GM21515 (cell line): ENCODE measurements at regions not wholly inside any gene's neighbourhood (a gene's known extent, or its start where the extent isn't known, plus 50 kb on each side); places are given as distances from the start of the nearest gene placed in this dataset.

Experiments used
- ATAC-seq: cut with Tn5 transposase; IDR thresholded peaks from one replicate; pipeline ENCODE4 v1.9.1; 2021; ENCODE audit not compliant: unreplicated experiment

DNA sequence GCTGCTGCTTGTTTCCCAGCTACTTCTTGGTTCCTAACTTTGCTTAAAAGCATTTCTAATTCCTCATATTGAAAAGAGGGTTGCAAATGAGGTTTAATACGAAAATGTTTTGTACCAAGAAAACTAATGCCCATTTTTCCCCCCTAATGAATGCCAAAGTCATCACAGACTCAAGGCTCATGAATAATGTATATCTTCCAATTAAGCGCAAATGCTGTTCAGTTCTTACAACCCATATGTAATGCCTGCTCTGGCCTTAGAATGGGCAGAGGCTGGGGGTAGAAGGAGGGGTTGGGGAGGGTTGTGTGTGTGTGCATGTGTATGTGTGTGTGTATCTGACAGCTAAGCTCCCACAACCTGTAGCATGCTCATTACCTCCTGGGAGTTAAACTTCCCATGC is 901.7 kb downstream of the KCNMA1 start:
- ATAC-seq, result no peak

DNA sequence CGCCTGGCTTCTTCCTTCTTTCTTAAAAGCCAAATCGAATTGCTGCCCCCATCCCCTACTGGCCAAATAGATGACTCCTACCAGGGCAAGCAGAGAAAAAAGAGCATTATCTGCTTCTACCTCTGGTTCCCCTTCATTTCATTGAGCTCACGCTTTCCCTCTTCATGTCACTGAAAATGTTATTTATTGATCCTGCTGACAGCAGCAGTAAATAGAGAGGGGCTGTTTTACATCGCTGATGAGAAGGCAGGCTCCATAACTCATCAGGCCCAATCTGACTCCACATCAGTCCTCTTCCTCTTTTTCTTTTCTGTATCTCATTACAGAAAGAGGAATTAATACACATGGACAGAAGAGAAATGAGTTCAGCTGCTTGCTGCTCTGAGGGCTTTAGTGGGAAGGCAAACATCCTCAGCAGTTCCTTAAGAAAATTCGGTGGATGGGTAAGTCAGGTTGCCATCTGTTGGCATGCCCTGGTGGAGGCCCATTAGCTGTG is 904.1 kb downstream of the KCNMA1 start:
- ATAC-seq, result no peak

DNA sequence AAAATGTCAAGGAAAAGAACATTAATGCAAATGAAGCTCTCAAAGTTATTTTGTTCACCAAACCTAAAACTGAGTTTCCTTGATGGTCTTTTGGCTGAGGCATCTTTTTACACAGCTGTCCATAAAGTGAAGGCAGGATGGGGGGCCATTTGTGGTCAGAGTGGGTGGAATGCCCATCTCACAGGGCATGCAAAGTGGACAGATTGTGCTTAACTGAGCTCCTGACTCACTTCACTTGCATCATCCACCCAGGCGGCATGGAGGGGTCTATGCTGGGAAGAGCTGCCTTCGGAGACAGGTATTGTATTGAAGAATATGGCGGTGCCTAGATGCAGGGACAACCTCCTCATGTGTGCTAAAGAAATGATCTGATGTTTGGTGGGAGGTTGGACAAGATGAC is 905.3 kb downstream of the KCNMA1 start:
- no peak for ATAC-seq

DNA sequence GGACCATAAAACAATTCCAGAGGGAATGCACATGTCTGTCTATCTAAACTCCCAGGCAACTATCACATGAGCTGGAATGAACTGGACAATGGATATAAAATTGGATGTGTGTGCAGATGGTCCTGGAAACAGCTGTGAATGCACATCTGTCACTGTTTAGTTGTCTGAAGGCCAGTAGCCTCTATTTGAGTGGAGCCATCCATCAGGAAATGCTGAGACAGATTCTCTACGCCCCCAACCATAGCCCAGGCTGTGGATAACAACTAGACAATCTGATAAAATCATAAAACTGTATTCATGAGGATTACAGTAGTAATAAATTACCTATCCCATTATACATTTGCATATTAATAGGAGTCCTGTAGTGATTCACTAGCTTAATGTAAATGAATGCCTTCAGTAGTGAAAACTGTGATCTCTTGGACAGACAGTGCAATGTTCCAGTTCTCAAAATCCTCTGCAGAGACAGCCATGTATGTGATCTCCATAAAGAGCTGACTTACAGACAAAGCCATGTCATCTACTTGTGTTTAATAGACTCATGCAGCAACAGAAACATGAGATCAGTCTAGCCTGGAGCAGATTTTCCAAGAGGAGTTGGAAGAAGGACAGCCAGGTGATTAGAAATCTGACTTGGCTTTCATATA is 907.6 kb downstream of the KCNMA1 start:
- ATAC-seq, result no peak

DNA sequence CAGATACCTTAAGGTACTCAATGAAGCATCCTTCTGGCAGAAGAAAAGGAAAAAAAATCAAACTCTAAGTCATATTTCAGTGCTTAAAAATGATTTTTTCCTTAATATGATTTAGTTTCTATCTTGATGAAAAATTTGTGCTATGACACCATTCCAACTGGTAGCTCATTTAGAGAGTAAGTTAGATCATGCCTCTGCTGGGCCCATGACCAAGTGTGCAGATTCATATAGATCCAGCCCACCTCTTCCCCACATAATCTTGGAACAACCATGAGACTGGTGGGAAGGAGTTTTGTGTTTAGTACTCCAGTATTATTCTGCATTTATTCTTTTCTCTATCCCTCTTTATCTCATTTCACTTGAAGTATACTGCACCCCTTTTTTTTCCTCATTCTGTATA is 908.3 kb downstream of the KCNMA1 start:
- ATAC-seq, result no peak

DNA sequence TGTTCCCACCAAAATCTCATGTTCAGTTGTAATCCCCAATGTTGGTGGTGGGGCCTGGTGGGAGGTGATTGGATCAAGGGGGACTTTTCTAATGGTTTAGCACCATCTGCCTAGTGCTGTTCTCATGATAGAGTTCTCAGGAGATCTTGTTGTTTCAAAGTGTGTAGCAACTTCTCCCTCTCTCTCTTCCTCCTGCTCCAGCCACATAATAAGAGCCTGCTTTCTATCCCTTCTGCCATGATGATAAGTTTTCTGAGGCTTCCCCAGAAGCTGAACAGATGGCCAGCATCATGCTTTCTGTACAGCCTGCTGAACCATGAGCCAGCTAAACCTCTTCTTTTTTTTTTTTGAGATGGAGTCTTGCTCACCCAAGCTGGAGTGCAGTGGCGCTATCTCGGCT is 910.6 kb downstream of the KCNMA1 start:
- ATAC-seq, result no peak

DNA sequence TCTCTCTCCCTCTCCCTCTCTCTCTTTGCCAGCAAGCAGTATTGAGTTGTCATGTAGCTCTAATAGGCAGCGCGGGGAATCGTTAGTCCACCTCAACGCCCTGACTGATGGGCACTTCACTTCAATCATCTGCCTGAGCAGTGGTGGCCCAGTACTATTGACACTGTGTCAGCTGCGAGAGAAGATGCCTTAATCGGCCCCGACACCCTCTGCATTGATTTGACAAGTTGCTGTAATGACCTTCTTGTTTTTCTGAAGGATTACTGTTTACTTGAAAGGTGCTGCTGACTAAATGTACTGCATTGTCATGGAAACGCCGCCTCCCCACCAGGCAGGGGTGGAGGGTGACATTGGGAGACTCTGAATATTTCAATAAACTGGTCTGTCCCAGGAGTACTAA is 913.8 kb downstream of the KCNMA1 start:
- ATAC-seq, result no peak

DNA sequence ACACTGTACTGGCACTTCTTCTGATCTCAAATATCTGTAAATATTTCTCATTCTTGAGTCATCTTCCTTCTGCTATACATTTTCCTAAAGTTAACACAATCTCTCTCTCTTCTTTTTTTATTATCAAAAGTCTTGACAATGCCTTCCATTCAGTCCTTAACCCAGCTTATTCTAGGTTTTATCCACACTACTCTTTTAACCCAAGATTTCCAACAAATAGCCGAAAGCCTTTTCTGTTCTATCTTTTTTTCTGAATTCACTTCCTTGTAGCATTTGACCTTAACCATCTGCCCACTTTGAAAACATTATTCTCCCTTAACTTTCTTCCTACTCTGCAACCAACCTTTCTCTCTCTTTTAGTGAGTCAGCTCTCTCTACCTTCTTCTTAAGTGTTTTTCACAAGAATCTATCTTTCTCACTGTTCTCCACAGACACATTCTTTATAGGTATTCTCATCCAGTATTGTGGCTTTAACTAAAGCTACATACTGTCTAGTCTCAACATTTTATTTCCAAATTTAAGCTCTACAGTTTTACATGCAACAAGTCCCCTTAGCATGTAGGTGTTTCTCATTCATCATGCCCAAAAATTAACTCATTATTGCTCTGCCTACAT is 915.6 kb downstream of the KCNMA1 start:
- ATAC-seq, result no peak

DNA sequence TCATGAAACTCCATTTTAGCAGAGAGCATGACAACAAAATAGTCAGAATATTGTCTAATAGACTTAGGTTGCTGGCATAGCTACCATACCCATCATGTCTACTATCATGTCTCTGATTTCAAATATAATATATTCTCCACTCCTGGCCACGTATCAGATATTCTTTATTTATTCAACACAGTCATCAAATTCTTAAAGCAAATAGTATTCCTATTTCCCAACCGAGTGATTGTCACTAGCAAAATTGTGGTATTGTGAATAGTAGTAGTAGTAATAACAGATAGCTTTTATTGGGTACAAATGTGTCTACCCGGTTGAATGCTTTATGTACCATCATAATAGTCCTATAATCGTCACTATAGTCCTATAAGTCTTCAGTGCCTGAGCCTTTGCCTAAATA is 918.6 kb downstream of the KCNMA1 start:
- no peak for ATAC-seq

DNA sequence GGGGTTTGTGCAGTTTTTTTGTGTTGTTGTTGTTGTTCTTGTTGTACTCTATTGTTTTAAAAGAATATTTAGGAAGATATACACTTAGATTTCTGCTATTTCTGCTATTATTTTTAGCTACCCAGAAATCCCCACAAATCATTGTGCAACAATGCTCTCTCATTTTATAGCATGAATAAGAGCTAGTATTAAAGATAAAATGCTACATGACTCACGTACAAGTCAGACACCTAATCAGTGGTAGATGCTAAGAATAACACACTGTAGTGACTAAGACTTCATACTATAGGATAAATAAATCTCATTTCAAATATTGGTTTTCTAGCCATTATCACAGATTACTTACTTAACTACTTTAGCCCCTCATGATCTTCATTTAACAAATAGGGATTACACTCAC is 920.5 kb downstream of the KCNMA1 start:
- ATAC-seq, result no peak

DNA sequence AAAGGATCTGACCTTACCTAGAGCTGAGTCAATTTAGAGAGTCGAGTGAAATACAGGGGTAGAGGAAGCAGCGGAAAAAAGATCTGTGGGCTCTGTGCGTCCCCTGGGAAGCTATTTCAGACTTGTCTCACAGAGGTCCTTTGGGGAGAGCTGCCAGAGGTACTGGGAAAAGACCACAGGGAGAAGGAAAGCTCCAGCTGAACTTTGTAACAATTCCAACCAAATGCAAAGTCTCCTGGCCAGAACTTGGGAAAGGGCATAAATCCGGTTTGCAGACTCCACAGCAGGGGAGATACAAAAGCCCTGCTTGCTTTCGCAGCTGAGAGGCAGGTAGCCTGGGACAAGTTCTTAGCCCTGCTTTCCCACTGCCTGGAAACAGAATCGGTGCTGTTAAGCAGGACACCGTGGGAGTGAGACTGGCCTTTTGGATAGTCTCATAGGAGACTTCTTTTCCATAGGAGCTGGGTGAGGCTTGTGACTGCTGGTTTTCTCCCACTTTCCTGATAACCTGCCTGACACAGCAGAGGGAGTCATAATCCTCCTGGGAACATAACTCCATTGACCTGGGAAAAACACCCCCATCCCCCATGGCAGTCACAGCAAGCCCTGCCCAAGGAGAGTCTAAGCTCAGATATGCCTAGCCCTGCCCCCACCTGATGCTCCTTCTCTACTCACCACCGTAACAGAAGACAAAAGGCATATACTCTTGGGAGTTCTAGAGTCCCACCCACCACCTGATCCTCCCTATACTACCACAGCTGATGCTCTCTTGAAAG is 926.2 kb downstream of the KCNMA1 start:
- ATAC-seq, result no peak

DNA sequence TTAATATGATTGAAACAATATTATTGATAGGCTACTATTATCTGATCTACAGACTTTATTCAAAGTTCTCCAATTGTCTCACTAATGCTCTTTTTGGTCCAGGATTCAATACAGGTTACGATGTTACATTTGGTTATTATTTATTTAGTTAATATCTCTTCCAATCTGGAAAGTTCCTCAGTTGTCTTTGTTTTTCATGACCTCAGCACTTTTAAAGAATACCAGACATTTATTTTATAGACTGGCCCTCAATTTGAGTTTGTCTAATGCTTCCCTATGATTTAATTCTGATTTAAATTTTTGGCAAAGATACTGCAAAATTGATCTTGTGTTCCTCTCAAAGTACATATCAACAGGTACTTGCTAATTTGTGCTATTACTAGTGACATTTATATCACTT is 937.4 kb downstream of the KCNMA1 start:
- no peak for ATAC-seq

DNA sequence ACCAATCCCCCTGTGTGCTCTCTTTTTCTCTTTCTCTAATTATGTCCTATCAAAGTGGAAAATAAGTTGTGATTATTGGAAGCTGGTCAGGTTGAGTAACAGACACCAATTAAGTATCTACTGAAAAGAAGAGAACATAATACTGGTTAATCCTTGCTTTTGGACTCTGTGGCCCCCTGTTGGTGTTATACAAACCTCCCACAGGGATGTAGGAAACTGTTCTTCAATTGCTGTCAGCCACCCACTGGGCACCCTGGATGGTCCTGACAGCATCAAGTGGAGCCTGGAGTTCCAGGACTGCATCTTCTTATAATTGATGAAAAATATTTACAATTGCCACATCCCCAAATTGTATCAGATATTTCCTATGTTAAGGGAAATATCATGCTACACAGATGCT is 939.7 kb downstream of the KCNMA1 start:
- no peak for ATAC-seq

DNA sequence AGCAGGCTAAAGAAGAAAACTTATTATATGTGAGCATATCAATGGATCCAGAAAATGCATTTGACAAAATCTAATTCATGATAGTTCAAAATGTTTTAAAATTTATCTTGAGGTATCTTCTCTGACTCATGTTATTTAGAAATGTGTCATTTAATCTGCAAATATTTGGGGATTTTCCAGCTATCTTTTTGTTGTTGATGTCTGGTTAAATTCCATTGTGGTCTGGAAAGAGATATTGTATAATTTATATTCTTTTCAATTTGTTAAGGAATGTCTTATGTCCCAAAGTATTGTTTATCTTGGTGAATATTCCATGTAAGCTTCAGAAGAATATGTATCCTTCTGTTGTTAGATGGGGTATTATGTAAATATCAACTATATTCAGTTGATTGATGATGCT is 942.5 kb downstream of the KCNMA1 start:
- ATAC-seq, result no peak

DNA sequence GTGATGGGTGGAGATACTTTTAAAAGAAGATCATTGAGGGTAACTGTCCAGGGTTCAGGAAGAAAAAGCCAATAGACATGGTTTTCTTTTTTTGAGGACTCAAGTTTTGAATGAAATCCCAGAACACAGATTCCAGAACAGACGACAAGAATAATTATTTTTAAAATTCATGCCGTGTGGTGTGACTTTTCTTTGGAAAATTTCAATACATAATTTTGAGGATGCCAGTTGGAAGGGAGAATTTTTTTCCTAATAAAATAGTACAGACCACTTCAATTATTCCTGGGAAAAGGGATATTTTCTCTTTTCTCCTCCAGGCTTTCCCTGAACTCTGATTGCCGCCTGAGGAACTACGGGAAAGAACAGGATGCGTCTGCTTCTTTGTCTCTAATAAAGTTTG is 951.4 kb downstream of the KCNMA1 start:
- no peak for ATAC-seq

DNA sequence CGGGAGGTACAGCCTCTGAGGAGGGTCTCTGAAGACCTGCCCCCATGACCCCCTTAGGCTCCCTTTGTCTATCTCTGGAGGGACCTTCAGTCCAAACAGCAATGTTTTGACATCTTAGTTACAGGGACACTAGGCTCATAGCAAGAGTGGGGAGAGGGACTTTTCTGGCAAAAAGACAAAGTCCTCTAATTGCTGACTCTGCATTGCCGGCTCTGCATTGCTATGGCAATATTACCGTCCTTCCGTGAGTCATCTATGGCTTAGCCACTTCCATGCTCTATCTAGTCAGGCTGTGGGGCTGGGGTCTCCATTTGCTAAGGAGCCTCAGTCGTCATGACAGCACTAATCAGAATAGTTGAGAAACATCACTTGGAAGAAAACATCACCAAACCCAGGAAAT is 952.6 kb downstream of the KCNMA1 start:
- ATAC-seq, result no peak

DNA sequence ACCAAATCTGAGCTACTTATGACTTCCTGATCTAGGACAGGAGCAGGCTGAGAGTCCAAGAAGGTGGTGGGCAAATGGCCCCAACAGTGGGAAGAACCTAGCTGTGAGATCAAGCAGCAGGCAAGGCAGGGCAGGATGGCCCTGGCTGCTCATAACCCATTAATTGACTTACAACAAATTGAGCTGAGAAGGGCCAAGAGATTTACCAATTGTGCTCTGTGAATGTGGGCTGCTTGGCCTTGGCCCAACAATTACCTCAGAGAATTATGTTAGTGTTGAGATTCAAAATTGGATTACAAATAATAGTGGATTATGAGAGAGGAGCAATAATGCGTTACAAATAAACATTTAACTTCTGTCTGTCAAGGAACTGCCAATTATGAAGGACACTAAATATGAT is 956.5 kb downstream of the KCNMA1 start:
- no peak for ATAC-seq

DNA sequence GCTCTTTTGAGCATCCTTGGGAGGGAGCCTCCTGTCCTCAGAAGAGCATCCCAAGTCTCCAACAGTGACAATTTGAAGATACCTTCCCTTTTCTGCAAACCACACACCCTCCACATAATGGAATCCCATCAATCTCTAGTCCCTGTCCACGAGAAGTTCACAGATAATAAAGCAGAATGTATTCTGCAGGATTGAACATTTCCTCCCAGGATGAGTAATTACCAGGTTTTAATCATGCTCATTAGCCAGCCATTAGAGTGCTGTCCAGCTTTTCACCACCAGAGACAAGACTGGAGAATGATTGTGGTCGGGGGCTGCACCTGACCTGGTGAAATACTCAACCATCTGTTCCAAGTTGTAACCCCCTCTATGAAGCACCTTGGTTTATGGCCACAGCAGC is 958.6 kb downstream of the KCNMA1 start:
- no peak for ATAC-seq

DNA sequence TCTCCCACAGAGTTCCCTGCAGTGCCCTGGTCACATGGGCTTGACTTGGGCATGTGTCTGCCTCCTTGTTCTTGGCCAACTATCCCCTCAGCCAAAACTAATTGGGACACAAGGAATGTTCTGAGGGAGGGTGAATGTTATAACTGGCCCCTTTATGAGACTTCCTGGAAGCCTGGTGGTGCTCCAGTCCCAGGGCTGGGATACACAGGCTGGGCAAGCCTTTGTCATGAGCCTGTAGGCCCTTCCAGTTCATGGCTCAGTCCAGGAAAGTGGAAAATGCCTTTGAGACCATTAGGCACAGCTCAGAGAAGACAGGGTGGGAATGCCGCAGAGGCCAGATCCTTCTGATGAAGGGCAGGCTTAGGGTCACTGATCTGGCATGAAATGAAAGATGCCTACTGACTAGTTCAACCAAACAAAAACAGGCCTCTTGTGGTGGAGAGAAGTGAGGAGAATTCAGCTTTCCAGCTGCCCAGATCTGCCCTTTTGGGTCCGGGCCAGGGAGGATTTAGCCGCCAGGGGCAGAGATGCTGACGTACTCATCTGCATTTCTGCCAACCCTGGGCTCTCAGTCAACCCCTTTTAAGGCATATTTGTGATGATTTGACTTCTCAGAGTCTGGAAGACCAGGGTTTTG is 961.5 kb downstream of the KCNMA1 start:
- ATAC-seq, result no peak

DNA sequence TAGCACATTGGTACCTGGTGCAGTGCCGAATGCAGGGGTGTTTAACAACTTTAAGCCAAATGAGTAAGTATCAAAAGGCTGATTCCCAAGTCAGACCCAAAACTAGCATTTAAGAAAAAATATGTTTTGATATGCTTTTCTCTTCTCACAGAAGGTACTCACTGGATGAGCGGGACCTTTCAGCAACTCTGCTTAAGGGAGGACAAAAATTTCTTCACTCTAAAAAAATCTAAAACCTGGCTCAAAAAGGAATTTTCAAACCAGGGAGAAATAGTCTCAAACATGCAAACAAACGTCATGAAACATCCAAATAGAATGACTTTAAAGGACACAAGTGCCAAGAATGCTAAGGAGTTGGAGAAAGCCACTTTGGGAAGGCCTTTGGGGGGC is 962.1 kb downstream of the KCNMA1 start:
- no peak for ATAC-seq

DNA sequence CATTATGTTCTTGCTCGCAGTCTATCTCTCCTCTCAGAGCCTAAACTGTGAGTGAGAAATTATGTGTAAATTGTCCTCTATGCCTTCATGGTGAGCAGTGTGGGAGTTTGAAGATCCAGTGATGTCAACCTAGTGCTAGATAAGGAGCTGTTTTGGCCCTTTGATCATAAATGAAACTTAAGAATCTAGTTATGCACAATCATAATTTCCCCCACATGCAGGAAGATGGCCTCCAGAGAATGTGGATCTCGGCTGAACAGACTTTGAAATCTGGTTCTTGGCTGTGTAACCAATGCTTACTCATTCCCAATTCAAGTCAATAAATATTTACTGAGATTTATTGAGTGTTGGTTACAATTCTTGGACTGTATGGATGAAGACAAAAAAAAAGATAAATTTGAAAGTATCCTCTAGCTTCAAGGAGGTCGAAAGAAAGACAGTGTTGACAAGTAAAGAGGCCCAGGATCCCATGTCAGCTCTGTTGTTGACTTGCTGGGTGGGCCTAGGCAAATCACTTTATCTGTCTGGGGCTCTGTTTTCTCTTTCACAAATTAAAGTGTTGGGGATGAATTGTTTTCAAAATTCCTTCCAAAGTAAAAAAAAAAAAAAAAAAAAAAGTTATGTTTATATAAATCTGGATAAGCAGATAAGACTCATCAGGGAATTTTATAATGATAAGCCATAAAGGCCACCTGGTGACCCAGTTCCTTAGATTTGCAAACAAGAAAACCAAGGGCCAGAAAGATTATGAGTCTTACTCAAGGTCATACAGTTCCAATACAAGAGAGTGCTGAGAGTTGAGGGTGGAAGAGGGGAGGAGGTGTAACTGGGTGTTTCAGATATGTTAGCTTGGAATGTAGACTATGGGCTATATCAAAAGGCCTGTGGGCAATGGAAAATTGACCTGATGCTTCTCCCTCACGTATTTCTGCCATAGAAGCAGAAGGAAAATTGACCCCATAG is 969.9 kb downstream of the KCNMA1 start:
- ATAC-seq, result no peak
